ENCODE measurements at regions not wholly inside any gene's neighbourhood (a gene's known extent, or its start where the extent isn't known, plus 50 kb on each side); places are given as distances from the start of the nearest gene placed in this dataset.

DNA sequence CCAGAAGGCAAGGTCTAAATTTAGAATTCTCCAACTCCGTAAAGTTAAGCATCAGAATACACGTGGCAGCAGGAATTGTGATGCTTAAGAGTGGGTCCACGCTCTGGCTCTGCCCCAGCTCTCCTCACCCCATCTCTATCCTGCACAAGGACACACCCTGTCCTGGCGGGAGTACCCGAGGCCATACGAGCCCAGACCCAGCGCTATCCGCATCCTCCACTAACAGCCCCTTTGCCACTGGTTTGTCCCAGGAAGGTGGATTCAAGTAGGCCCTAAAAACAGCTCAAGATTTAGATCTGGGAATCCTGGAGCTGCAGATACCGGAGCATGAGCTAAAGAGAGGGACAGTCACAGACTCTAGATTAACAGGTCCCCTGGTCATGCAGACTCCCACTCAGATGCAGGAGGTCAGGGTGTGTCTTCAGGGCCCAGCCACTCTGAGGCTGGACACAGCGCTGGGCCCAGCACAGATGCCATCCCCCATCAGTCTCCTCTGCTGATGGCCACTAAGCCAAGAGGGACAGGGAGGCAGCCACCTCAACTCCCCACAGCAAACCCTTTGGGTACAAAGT lies 393.3 kb downstream of the NPHP4 start:
- Histone ChIP-seq H3K27ac (no peak overlapping the region), H3K27me3 (no peaks in the 10 kb centered on the region), H3K4me3 (no peak overlapping the region), H3K9me3 (no peaks in the 10 kb centered on the region), H3K4me1 (no peaks in the 10 kb centered on the region), H3K36me3 (no peaks in the 10 kb centered on the region)
- intact Hi-C loops (cut with DNase I; ENCODE audit: low total_unique reads), result no loop called here
- ATAC-seq (no peak), DNase-seq (no peak)
- TF ChIP-seq, protein P1, sequence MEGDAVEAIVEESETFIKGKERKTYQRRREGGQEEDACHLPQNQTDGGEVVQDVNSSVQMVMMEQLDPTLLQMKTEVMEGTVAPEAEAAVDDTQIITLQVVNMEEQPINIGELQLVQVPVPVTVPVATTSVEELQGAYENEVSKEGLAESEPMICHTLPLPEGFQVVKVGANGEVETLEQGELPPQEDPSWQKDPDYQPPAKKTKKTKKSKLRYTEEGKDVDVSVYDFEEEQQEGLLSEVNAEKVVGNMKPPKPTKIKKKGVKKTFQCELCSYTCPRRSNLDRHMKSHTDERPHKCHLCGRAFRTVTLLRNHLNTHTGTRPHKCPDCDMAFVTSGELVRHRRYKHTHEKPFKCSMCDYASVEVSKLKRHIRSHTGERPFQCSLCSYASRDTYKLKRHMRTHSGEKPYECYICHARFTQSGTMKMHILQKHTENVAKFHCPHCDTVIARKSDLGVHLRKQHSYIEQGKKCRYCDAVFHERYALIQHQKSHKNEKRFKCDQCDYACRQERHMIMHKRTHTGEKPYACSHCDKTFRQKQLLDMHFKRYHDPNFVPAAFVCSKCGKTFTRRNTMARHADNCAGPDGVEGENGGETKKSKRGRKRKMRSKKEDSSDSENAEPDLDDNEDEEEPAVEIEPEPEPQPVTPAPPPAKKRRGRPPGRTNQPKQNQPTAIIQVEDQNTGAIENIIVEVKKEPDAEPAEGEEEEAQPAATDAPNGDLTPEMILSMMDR (IDR thresholded peaks at IDR 0.05 in 4 of 5, conservative IDR thresholded peaks at IDR 0.05 in 1 of 5), result no peak
- TF ChIP-seq POLR2A (IDR thresholded peaks at IDR 0.05), result no peak
- in situ Hi-C loops (cut with MboI; ENCODE audit: low sequenced_read_pairs in 4 of 4), result no loop called here

DNA sequence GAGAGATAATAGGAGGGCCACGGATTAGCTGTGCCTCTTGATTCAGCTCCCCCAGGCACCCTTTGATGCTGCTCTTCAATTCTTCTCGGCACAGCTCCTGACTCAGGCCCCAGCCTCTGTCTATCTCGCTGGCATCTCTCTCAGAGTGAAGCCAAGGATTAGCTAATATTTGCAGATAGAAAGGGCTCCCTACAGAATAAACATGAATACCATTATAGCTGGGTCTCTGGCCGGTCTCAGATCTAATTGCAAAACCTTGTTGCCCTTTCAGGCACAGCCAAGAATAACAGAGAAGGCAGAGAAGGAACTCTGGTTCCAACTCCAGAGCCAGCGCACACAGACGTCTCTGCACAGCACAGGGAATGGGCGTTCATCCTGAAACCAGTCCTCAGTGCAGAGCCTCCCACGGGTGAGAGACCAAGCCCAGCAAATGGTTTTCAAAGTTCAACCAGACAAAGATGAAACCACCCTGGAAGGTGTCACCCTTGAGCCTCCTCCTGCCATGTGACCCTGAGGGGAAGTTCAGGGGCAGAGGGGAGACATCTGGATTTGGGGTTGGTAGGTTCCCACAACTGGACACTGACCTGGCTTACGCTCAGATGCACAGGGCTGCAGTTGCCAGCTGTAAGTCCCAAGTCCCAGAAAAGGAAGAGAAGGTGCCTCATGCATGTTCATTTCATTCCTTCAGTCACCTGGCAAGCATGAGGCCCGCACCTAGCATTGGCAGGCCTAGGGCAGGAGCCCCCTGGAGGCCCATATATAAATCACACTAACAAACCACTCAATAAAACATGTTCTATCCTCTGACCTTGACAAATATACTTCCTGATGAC lies 394.0 kb downstream of the NPHP4 start:
- intact Hi-C loops (cut with DNase I; ENCODE audit: low total_unique reads), result no loop called here
- no peaks in the 10 kb centered on the region for H3K4me1 ChIP-seq
- no peaks in the 10 kb centered on the region for H3K9me3 ChIP-seq
- no peak for ATAC-seq
- H3K27me3 ChIP-seq, result no peaks in the 10 kb centered on the region
- no peak overlapping the region for H3K27ac ChIP-seq
- in situ Hi-C loops (cut with MboI; ENCODE audit: low sequenced_read_pairs in 4 of 4), result no loop called here
- TF ChIP-seq POLR2A (IDR thresholded peaks at IDR 0.05), result no peak
- TF ChIP-seq, protein P1 (IDR thresholded peaks at IDR 0.05 in 4 of 5, conservative IDR thresholded peaks at IDR 0.05 in 1 of 5), result no peak
- no peaks in the 10 kb centered on the region for H3K36me3 ChIP-seq
- no peak for DNase-seq
- H3K4me3 ChIP-seq, result no peak overlapping the region

DNA sequence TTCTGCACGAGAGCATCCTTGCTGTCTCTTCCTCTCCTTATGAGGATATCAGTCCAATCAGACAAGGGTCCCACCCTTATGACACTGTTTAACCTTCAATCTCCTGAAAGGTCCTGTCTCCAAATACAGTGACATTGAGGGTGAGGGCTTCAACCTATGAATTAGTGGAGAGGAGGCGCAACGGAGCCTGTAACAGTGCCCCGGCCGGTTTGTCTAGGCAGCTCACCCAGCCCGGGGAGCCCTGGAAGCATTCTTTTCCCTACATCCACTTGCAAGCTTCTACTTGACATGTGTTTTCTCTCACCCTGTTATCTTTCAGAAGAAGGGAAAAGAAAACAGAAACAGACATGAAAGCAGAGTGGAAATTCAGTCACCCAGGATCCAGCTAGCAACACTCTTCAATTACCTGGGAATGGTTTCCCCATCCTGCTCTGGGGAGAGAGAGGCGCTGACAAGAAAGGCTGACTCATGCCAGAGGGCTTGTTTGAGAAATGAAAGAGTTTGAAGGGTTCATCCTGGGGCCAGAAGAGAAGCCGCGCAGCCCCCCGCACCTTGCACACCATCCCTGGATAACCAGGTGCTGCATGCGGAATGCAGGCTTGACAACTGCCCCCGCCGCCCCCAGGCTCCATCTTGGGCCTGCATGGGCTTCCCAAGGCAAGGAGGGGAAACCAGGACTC lies 394.9 kb downstream of the NPHP4 start:
- Histone ChIP-seq H3K27me3 (no peaks in the 10 kb centered on the region), H3K4me3 (no peak overlapping the region), H3K4me1 (no peaks in the 10 kb centered on the region), H3K9me3 (no peaks in the 10 kb centered on the region), H3K36me3 (no peaks in the 10 kb centered on the region), H3K27ac (no peak overlapping the region)
- ATAC-seq (no peak), DNase-seq (no peak)
- intact Hi-C loops (cut with DNase I; ENCODE audit: low total_unique reads) (no loop called here), in situ Hi-C loops (cut with MboI; ENCODE audit: low sequenced_read_pairs in 4 of 4) (no loop called here)
- TF ChIP-seq POLR2A (IDR thresholded peaks at IDR 0.05), result no peak
- TF ChIP-seq, protein P1 (IDR thresholded peaks at IDR 0.05 in 4 of 5, conservative IDR thresholded peaks at IDR 0.05 in 1 of 5), result no peak

DNA sequence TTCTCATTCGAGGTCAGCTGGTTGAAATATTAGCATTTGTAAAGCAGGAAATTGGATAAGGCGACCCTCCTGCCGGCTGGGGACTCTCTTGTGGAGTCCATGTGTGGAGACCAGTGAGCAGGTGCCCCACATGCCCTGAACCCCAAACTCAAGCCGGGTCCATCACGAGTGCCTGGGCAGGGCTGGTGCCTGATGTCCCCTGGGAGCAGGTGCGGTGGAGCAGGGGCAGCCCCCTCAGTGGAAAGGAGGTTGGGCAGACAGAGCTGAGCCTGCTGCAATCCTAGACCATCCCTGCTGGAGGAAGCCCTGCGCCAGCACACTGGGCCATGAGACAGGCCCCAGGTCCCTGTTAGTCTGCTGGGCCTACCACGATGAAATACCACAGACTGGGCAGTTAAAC lies 395.6 kb downstream of the NPHP4 start:
- Histone ChIP-seq H3K27me3 (no peaks in the 10 kb centered on the region), H3K4me1 (no peaks in the 10 kb centered on the region), H3K27ac (no peak overlapping the region), H3K36me3 (no peaks in the 10 kb centered on the region), H3K9me3 (no peaks in the 10 kb centered on the region), H3K4me3 (no peak overlapping the region)
- no peak for DNase-seq
- intact Hi-C loops (cut with DNase I; ENCODE audit: low total_unique reads) (no loop called here), in situ Hi-C loops (cut with MboI; ENCODE audit: low sequenced_read_pairs in 4 of 4) (no loop called here)
- ATAC-seq, result no peak
- TF ChIP-seq POLR2A (IDR thresholded peaks at IDR 0.05), result no peak
- TF ChIP-seq, protein P1 (IDR thresholded peaks at IDR 0.05 in 4 of 5, conservative IDR thresholded peaks at IDR 0.05 in 1 of 5), result no peak

Measured in gastrocnemius medialis (tissue), 4 donors.